ENCODE measurements at regions not wholly inside any gene's neighbourhood (a gene's known extent, or its start where the extent isn't known, plus 50 kb on each side); places are given as distances from the start of the nearest gene placed in this dataset.

GRCh38 chr10:9994131-9994530 lies 1023.5 kb upstream of the CELF2 start:
- no peak overlapping the region for H3K4me3 ChIP-seq (ENCODE audit: control insufficient read depth, low read depth, low read length)
- DNase-seq (ENCODE audit: low read depth): no peak
- TF ChIP-seq CTCF (conservative IDR thresholded peaks at IDR 0.05; ENCODE audit: control insufficient read depth, insufficient read depth, low read depth, low read length): no peak

GRCh38 chr10:9999627-10000026 lies 1018.0 kb upstream of the CELF2 start:
- no peak for DNase-seq (ENCODE audit: low read depth)
- TF ChIP-seq CTCF (conservative IDR thresholded peaks at IDR 0.05; ENCODE audit: control insufficient read depth, insufficient read depth, low read depth, low read length): no peak
- H3K4me3 ChIP-seq (ENCODE audit: control insufficient read depth, low read depth, low read length): no peak overlapping the region

DNA sequence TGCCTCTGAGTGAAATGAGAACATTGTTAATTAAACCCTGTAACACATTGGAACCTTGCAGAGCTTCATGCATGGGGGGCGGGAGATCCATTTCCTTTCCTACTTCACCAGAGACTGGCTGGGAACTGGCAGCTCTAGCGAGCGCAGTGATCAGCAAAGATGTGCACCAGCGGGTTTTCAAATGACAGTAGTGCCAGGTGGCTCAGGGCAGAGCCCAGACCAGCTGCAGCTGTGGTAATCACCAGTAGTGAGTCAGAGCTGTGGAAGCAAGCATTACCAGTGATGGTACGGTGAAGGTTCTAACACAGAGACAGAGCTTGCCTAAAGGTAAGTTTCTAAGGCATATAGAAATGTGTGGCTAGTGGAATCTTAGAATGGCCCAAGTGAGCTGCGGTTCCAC lies 1009.7 kb upstream of the CELF2 start:
- DNase-seq (ENCODE audit: low read depth): peak; percentile 3
- no peak for TF ChIP-seq CTCF (conservative IDR thresholded peaks at IDR 0.05; ENCODE audit: control insufficient read depth, insufficient read depth, low read depth, low read length)
- H3K4me3 ChIP-seq (ENCODE audit: control insufficient read depth, low read depth, low read length): no peak overlapping the region

GRCh38 chr10:10010397-10010796 lies 1007.3 kb upstream of the CELF2 start:
- no peak for DNase-seq (ENCODE audit: low read depth)
- no peak overlapping the region for H3K4me3 ChIP-seq (ENCODE audit: control insufficient read depth, low read depth, low read length)
- no peak for TF ChIP-seq CTCF (conservative IDR thresholded peaks at IDR 0.05; ENCODE audit: control insufficient read depth, insufficient read depth, low read depth, low read length)

DNA sequence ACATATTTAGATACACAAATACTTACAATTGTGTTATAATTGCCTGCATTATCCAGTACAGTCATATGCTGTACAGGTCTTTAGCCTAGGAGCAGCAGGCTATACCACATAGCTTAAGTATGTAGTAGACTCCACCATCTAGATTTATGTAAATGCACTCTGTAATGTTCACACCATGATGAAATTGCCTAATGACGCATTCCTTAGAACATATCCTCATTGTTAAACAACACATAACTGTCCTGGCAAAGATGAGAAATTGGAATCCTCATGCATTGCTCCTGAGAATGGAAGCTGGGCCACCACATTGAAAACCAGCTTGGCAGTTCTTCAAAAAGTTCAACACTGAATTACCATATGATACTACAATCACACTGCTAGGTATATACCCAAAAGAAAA lies 1002.8 kb upstream of the CELF2 start:
- no peak overlapping the region for H3K4me3 ChIP-seq (ENCODE audit: control insufficient read depth, low read depth, low read length)
- TF ChIP-seq CTCF (conservative IDR thresholded peaks at IDR 0.05; ENCODE audit: control insufficient read depth, insufficient read depth, low read depth, low read length): no peak
- peak; percentile 2 for DNase-seq (ENCODE audit: low read depth)

- no peak overlapping the region for H3K4me3 ChIP-seq (ENCODE audit: control insufficient read depth, low read depth, low read length)
- no peak for TF ChIP-seq CTCF (conservative IDR thresholded peaks at IDR 0.05; ENCODE audit: control insufficient read depth, insufficient read depth, low read depth, low read length)
- DNase-seq (ENCODE audit: low read depth): no peak
These were observed 1000.0 kb upstream of the CELF2 start for GRCh38 chr10:10017716-10018115.

DNA sequence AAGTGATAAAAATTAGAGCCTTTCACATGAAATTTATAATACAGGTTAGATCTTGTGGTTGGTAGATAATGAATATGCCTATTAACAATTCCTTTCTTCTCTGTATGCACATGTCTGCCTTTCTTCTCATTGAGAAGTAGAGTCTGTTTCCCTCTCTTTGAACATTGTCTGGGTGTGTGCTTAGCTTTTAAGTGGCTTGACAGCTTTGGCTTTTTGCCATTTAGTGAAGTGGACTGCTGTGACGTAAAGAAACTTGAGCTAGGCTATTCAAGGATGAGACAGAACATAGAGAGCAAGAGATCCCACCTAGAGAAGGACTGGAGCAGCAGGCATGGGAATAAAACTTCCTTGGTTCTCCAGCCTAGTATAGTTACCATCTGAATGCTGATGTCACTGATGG lies 996.7 kb upstream of the CELF2 start:
- H3K4me3 ChIP-seq (ENCODE audit: control insufficient read depth, low read depth, low read length): no peak overlapping the region
- no peak for TF ChIP-seq CTCF (conservative IDR thresholded peaks at IDR 0.05; ENCODE audit: control insufficient read depth, insufficient read depth, low read depth, low read length)
- DNase-seq (ENCODE audit: low read depth): peak; percentile 14
